ENCODE measurements at regions not wholly inside any gene's neighbourhood (a gene's known extent, or its start where the extent isn't known, plus 50 kb on each side); places are given as distances from the start of the nearest gene placed in this dataset.

DNA sequence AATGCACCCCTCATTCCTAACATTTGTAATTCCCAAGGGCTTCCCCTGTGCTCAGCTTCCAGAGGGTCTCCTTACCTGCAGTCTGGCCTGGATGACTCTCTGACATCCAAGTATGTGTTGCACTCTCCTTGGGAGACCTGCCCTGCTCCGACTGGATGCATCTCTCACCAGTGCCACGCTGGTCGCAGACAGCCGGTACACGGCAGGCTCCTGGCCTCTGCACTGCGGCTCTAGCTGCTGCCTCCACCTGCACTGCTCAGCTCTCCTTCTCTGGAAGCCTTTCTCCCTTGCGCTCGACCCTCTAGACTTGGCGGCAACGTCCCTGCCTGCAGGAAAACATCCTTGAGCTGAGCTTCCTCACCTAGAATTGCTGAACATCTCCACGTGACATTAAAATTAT is 685.9 kb downstream of the BRD1 start:
- DNase-seq (ENCODE audit: low spot score), result no peak

DNA sequence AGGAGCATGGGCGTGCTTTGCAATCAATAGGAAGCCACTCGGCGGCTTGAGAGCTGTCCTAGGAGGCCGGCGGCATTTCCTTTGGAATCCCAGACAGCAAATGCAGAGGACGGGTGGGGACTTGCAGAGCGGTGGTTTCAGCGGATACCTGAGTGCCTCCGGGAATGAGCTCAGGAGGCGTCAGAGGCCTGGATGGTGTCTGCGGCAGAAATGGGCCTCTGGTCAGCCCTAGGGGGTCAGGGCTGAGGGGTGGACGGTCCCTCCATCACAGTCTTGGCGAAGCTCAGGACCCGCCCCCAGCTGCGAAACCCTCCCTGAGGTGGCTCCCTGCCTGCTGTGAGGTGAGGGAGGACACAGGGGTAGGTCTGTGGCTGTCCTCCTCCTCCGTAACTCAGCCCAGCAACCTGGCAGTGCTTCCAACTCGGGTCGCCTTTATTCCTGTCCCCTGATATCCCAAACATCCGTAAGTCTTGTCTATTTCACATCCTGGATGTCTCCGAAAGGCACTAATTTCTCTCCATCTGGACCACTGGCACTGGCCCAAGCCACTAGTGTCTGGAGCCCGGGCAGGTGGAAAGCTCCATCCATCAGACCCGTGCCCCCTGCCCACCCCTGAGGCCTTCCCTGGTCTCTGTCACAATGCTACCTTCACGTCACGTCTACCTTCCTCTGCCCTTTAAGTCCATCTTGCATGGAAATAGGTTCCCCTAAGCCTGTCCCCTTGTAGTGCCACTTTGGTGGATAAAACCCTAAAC is 686.6 kb downstream of the BRD1 start:
- DNase-seq (ENCODE audit: low spot score), result no peak

DNA sequence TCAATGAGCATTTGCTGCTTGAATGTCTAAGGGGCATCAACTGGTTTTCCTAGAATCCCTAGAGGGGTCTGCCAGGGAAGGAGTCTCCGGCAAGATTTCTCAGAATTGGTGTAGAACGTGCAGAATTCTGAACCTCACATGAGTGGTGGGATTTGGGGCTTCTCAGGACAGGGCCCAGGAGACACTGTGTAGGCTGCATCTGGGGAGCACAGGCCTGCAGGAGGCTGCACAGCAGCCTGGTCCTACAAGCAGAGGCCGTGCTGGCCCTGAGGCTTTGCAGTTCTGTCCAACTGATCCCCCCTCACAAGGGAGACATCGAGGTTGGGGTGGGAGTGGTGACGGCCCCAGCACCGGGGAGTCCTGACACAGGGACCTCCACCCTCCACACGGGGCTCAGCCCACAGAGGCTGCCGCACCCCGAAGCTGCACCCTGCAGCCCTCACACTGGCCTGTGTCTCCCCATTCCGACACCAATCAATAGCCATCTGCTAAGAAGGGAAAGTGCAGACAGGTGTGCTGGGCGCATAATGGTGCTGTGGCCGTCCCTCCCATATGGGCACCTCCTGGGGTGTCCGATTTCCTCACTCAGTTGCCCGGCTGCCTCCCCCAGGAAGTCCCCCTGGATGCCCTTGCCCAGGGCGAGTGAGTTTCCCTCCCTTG is 688.1 kb downstream of the BRD1 start:
- DNase-seq (ENCODE audit: low spot score), result no peak

DNA sequence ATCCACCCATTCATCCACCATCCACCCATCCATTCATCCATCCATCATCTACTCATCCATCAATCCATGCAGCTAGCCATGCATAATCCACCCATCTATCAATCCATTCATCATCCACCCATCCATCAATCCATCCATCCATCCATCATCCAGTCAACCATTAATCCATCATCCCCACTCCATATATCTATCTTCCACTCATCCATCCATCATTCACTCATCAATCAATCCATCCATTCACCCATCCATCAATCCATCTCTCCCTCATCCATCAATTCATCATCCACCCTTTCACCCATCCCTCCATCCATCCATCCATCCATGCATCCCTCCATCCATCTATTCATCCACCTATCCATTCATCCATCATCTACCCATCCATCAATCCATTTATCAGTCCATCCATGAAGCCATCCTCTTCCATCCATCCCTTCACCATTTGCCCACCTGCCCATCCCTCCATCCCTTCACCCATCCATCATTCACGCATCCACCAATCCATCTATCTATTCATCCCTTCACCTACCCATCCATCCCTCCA is 689.4 kb downstream of the BRD1 start:
- no peak for DNase-seq (ENCODE audit: low spot score)

DNA sequence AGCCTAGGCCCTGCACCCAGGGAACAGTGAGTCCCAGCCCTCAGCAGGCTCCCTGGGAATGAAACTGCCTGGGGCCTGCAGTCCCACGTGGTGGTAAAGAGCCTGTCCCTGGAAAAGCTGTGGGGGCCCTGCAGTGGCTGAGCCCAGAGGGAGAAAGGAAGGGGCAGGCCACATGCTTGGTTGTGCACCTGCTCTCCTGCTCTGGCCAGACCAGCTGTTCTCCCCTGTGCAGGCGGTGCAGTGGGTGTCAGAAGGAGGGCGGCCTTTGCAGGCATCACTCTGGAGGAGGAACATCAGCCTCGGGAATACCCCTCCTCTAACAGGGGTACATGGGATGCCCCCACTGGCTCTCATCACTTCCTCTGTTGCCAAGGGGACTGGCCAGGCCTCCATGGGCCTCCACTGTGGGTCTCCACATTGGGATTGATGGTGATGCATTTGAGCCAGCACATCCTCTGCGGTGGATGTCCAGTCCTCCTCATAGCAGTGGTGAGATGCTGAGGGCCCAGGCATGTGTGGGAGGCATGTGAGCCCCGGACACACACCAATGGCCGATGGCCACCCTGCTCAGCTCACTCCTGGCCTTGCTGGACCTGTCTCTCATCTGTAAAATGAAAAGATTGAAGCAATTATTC is 690.4 kb downstream of the BRD1 start:
- no peak for DNase-seq (ENCODE audit: low spot score)

DNA sequence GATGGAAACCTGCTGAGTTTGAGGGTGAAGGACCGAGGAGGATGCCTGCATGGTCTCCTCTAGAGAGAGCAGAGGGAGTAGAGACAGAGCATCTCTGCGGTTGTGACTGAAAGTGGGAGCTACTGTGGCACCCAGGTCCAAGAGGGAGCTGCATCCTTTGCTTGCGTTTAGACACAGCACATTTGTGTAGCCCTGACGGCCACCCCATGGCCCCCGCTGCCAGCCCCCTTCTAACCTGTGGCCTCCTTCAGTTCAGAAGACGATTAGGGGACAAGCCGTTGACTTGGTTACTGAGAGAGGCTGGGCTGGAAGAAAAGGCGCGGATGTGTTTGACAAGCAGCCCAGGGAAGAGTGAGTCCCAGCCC is 690.9 kb downstream of the BRD1 start:
- DNase-seq (ENCODE audit: low spot score), result no peak

DNA sequence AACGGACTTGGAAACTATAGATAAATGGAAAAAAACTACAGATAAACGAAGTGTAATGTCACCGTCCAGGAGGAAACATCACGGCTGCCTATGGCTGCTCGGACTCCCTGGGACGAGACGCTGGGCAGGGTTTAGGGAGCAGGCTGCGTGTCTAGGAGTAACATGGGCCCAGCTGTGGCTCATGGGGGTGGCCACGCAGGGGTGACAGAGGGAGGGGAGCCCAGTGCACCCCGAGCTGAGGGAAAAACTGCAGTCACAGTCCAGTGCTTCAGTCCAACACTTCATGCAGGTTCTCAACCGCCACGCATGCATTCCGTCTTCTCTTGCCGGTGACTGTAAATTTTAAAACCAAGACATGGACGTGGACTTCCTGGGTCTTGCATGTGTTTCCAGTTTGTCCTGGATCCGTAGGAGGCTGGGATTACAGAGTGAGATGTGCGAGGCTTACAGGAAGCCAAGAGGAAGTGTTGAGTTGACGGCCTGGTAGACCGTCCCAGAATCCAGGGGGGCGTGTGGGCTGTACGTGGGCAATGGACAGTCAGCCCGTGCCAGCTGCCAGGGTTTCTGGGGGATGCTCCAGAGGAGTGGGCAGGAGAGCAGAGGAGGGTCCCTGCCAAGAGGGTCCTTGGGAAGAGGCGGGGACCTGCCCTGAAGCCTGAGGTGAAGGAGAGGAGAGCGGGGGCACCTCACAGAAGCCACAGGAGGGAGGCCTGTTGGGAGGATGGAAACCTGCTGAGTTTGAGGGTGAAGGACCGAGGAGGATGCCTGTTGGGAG is 691.4 kb downstream of the BRD1 start:
- DNase-seq (ENCODE audit: low spot score), result no peak

DNA sequence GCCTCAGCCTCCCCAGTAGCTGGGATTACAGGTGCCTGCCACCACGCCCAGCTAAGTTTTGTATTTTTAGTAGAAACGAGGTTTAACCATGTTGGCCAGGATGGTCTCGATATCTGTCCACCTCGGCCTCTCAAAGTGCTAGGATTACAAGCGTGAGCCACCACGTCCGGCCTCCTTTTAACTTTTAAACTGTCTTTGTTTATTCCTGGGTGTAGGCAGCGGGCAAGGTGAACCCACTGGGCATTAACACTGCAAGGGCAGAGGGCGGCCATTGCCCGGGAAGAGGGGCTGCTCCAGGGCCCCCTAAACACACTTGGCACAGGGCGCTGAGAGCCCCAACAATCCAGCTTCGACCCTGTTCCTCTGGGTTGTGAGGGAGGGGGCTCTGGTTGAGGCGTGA is 693.6 kb downstream of the BRD1 start:
- no peak for DNase-seq (ENCODE audit: low spot score)

DNA sequence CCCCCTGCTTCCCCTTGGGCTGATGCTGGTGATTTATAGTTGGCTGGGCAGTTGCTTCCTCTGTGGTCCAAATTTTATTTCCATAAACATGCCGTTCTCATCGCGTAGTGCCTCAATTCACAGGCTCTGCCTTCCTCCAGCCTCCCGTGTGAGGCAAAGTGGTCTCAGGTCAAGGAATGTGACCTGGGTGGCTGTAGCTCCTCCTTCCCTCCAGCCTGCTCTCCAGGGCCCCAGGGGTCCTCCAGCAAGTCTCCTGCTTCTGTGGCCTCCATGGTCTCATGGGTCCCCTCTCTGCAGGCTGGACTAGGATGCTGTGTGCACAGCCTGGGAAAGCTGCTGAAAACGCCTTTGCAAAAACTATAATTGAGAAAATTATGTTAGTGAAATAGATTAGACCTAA is 694.1 kb downstream of the BRD1 start:
- DNase-seq (ENCODE audit: low spot score), result no peak

DNA sequence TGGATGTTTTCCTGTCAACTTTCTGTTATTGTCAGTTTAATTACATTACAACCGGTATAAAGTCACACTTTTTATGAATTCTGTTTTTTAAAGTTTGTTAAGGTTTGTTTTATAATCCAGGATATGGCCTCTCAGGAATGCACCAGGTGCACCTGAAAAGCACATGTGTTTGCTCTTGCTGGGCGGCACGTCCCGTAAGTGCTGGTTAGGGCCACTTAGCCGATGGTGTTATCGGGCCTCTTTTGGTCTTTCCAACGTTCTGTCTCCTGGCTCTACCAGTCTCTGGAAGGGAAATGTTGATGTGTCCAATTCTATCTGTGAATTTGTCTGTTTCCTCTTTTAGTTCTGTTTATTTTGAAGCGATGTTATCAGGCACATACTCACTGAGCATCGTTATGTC is 695.7 kb downstream of the BRD1 start:
- no peak for DNase-seq (ENCODE audit: low spot score)

DNA sequence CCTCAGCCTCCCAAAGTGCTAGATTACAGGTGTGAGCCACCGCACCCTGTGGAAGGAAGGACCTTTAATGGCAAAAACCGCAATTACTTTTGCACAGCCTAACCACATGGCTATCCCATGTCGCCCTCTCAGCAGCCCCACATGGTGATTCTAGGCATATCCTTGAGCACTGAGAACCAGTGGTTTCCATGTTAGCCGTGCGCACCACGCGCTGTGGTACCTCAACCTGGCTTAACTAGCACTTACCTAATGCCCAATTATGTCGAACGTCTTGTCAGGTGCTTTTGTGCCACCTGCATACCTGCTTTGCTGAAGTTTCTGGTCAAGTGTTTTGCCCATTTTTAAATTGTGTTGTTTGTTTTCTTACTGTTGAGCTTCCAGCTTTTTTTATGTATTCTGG is 697.9 kb downstream of the BRD1 start:
- DNase-seq (ENCODE audit: low spot score), result no peak

DNA sequence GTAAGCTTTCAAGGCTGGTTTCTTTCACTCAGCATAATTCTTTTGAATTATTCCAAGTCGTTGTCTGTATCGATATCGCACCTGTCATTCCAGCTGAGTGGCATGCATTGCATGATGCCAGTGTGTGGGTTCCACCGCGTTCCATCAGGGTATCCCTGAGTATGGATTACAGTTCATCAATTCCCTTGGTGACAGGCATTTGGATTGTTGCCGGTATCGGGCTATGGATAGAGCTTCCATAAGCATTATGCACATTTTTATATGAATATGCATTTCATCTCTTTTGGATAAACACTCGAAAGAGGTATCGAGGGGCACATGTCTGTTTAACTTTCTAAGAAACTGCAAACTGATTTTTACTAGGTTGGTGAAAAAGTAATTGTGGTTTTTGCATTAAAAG is 698.8 kb downstream of the BRD1 start:
- no peak for DNase-seq (ENCODE audit: low spot score)

DNA sequence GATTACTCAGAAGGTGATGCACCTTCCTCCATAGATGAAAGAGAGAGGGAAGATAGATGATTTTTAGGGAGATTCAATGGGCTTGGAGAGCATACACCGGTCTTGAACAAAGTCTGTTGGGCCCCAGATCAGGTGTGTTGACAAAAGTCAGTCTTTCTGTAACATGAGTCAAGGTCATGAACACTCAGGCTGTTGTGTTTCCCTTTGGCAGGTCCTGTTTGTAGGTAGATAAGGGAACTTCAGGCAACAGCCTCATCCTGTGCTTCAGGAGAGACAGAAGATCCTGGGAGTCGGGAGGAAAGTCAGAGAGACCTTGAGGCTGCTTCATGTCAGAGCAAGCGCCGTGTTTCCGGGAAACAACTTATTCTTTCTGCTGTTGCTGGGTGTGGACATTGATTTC is 703.1 kb downstream of the BRD1 start:
- DNase-seq (ENCODE audit: low spot score), result no peak

DNA sequence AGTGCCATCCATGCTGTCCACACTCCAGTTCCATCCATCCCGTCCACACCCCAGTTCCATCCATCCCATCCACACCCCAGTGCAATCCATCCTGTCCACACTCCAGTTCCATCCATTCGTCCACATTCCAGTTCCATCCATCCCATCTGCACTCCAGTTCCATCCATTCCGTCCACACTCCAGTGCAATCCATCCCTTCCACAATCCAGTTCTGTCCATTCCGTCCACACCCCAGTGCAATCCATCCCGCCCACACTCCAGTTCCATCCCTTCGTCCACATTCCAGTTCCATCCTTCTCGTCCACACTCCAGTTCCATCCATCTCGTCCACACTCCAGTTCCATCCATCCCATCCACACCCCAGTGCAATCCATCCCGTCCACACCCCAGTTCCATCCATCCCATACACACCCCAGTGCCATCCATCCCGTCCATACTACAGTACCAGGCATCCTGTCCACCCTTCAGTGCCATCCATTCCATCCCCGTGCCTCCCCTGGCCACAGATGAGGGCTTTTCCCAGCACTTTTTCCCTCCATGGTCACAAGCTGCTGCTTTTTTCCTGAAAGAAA is 704.0 kb downstream of the BRD1 start:
- no peak for DNase-seq (ENCODE audit: low spot score)

DNA sequence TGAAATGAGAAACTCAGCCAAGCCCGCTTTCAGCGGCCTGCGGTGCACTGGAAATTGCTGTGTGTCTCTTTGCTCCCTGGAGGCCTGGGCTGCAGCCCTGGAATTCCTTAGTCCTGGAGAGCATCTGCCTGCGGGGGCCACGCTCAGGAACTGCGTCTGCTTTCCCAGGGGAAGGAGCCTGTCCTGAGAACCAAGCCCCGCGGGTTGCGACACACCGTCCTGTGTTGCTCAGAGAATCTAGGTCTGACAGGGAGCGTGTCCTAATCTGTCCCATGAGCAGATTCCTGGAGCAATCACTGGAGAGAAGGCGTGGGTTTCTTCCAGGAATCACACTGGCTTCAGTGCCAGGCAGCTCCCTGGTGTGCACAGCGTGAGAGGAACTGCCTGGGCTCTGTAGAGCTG is 708.1 kb downstream of the BRD1 start:
- no peak for DNase-seq (ENCODE audit: low spot score)

DNA sequence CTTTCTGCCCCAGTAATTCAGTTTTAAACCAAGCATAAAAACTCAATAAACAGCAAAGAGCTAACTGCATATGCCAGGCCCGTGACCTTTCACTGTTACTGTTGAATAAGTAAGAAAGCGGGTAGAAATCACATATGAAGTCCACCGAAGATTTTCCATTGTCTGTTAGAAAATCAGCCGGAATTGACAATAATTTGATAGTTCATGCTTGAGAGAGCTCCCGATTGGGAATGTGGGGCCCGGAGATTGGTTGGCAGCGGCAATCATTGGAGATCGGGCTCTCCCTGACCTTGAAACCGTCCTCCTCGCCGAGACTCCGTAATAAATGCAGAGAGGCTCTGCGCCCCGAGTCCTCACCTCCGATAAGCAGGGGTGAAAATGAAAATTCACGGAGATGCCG is 709.6 kb downstream of the BRD1 start:
- no peak for DNase-seq (ENCODE audit: low spot score)

DNA sequence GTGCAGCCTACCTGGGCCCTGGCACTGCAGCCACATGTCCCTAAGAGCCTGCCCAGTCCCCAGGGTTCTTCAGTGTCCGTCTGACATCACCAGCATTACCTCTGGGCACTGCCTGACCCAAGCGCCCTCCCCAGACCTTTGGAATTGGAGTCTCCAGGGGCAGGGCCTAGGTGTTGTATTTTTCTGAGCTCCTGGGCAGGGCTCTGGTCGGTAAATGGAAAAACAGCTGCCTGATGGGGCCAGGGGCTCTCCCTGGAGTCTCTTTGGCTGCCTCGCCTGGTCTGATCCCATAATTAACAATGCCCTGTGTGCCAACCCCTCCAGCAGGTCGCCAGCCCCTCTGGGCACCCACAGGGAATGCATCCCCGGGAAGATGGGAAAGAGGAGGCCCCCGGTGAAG is 710.2 kb downstream of the BRD1 start:
- no peak for DNase-seq (ENCODE audit: low spot score)

DNA sequence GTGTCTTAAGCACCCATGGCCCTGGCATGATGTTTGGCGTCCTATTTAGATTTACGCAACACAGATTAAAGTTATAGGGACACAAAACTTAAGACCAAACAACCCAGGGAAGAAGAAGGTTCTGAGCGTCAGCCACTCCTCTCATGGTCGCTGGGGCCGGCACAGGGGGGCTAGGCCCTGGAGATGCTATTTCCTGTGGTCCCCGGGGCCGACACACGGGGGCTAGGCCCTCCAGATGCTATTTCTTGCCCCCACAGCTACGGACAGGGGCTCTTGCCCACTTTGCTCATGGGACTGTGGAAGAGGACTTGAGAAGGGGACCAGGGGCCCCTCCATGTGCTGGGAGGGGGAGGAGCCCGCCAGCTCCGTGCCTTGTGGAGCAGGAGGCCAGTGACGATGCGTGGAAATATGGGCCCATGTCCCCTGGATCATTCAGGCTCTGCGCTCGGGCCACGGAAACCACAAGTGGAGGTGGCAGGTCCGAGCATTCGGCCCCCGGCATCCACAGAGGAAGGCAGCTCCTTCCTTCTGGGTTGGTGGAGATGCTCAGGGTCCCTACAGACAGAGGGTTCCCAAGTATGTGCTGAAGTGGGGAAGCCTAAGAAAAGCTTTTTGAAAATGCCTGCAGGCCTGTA is 711.1 kb downstream of the BRD1 start:
- no peak for DNase-seq (ENCODE audit: low spot score)

DNA sequence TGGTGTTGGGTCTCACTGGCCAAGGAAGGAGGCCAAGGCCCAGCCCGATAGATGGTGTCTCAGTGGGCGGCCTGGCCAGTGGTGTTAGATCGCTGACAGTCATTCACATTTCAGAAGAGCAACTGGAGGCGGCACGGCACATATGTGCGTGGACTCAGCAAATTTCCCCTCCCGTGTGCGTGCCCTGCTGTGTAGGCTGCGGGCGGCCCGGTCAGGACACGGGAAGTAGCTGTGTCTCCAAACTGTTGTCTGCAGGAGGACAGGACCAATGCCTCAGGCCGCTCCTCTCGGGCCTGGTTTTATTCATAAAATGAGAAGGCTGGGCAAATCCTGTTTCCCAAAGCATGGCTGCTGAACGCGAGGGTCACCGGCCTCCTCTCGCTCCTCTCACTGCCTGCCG is 711.7 kb downstream of the BRD1 start:
- DNase-seq (ENCODE audit: low spot score), result no peak

DNA sequence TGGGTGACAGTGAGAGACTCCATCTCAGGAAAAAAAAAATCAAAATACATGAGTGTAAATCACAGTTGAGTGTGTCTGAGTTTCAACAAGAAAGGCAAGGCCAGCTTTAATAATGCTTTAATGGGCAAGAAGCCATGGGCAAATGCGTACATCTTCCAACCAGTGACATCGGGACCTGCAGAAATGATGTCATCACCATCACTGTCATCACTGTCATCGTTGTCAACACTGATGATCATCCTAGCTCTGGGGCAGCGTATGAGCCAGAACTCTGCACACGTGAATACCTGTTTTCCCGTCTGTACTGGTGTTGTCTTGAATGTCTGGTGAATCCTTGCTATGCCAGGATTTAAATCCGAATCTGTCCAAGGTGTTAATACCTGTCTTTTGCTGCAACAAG is 712.5 kb downstream of the BRD1 start:
- DNase-seq (ENCODE audit: low spot score), result no peak

DNA sequence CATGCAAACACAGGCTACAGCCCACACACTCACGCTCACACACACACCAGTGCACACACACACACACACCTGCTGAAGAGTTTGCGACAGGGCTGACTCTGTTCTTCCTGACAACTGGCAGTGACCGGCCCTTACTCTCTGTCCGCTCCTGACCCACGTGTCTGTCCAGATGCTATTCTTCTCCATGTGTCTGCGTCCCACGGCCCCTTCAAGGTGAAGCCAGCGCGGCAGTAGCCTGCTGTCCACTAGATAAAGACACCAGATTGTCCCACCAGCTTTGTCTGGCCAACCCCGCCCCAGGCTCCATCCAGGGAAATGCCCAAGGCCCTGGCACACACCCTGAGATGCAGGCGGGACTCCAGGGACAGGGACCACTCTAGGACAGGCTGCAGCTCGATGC is 713.9 kb downstream of the BRD1 start:
- DNase-seq (ENCODE audit: low spot score), result no peak

Measured in putamen (tissue), 1 donor.